GM13977 (cell line): ENCODE measurements at regions not wholly inside any gene's neighbourhood (a gene's known extent, or its start where the extent isn't known, plus 50 kb on each side); places are given as distances from the start of the nearest gene placed in this dataset.
"Not testable (repeated sequence)": the region's sequence is repeated elsewhere in the genome, so short reads cannot be mapped to it uniquely, and the experiment has no call there.

Source experiments
- DNase-seq: peaks from one replicate; pipeline ENCODE4 v3.0.0; 2012; ENCODE audit warnings: low spot score
- CTCF ChIP-seq: IDR thresholded peaks from 2 replicates; pipeline ENCODE4 v1.5.1; 2012; ENCODE audit warnings: mild to moderate bottlenecking, control low read depth; ENCODE audit not compliant: insufficient read depth; ENCODE audit errors: extremely low read depth, missing control alignments
- in situ Hi-C: fragments of 300-500 bp; cut with MboI; formaldehyde crosslinking; loops from one replicate; pipeline ENCODE4 v1.12.0; 2022; ENCODE audit warnings: low sequenced_read_pairs, low pct_unique_long_range_greater_than_20kb, mixed read lengths, inconsistent platforms; ENCODE audit not compliant: unreplicated experiment

- in situ Hi-C loops = no loop called here
- no peak for DNase-seq
- TF ChIP-seq CTCF = no peak
Measured at GRCh38 chr22:48416396-48417224, 1411.1 kb downstream of the BRD1 start.

GRCh38 chr22:48415520-48415919 lies 1412.2 kb downstream of the BRD1 start:
- no peak for TF ChIP-seq CTCF
- in situ Hi-C loops = no loop called here
- DNase-seq = no peak

- no peak for DNase-seq
- no peak for TF ChIP-seq CTCF
- in situ Hi-C loops = no loop called here
Measured at GRCh38 chr22:48414651-48415050, 1413.0 kb downstream of the BRD1 start.

GRCh38 chr22:48412931-48413330 lies 1414.7 kb downstream of the BRD1 start:
- DNase-seq, in situ Hi-C loops: not testable (repeated sequence)

GRCh38 chr22:48410536-48410935 lies 1417.1 kb downstream of the BRD1 start:
- no peak for DNase-seq
- no peak for TF ChIP-seq CTCF
- in situ Hi-C loops = no loop called here

GRCh38 chr22:48407256-48407955 lies 1420.3 kb downstream of the BRD1 start:
- no peak for TF ChIP-seq CTCF
- in situ Hi-C loops = no loop called here
- DNase-seq = no peak

- no peak for DNase-seq
- in situ Hi-C loops = no loop called here
- TF ChIP-seq CTCF = no peak
Measured at GRCh38 chr22:48406161-48406560, 1421.5 kb downstream of the BRD1 start.
